Subcutaneous abdominal adipose tissue (tissue), 5 donors: ENCODE measurements at regions not wholly inside any gene's neighbourhood (a gene's known extent, or its start where the extent isn't known, plus 50 kb on each side); places are given as distances from the start of the nearest gene placed in this dataset.

Experiments
- H3K27ac ChIP-seq: one replicate; pipeline ENCODE4 v1.7.0; 2013; ENCODE audit warnings: low read depth, mild to moderate bottlenecking, inconsistent platforms, low read length, moderate library complexity
- H3K27me3 ChIP-seq, 5 donors: one replicate each; pipeline ENCODE4 v1.7.0; 2013; ENCODE audit warnings: low read length in 5 of 5, inconsistent platforms in 1 of 5; ENCODE audit not compliant: control insufficient read depth in 5 of 5, insufficient read depth in 4 of 5
- H3K36me3 ChIP-seq, 5 donors: one replicate each; pipeline ENCODE4 v1.7.0; 2013; ENCODE audit warnings: low read length in 5 of 5; ENCODE audit not compliant: control insufficient read depth in 5 of 5, insufficient read depth in 5 of 5
- H3K4me1 ChIP-seq, 5 donors: one replicate each; pipeline ENCODE4 v1.7.0; 2013; ENCODE audit warnings: low read length in 5 of 5, mild to moderate bottlenecking in 3 of 5, moderate library complexity in 1 of 5; ENCODE audit not compliant: control insufficient read depth in 5 of 5, insufficient read depth in 5 of 5
- H3K4me3 ChIP-seq, 5 donors: one replicate each; pipeline ENCODE4 v1.7.0; 2013; ENCODE audit warnings: low read length in 5 of 5, low read depth in 1 of 5
- H3K9ac ChIP-seq, 5 donors: one replicate each; pipeline ENCODE4 v1.7.0; 2013; ENCODE audit warnings: low read length in 5 of 5, mild to moderate bottlenecking in 4 of 5, moderate library complexity in 3 of 5
- H3K9me3 ChIP-seq, 5 donors: one replicate each; pipeline ENCODE4 v1.7.0; 2013; ENCODE audit warnings: low read length in 5 of 5; ENCODE audit not compliant: control insufficient read depth in 5 of 5
- donor health status: healthy.
- donor health status: healthy.
- donor health status: healthy.
- donor health status: healthy.
- donor health status: healthy.

- no peak overlapping the region for H3K4me3 ChIP-seq
- peaks cover 5 to 48% (median 40%) of the 10 kb centered on the region in 5 donors for H3K9me3 ChIP-seq
- no peaks in the 10 kb centered on the region for H3K4me1 ChIP-seq
- H3K36me3 ChIP-seq, result no peaks in the 10 kb centered on the region
- H3K9ac ChIP-seq, result no peak overlapping the region
- peaks cover 0 to 6% (median 2%) of the 10 kb centered on the region in 5 donors for H3K27me3 ChIP-seq
- no peak overlapping the region for H3K27ac ChIP-seq
Measured at GRCh38 chr1:30479575-30479974, 243.8 kb downstream of the MATN1 start.

- Histone ChIP-seq H3K36me3 (no peaks in the 10 kb centered on the region), H3K4me1 (no peaks in the 10 kb centered on the region), H3K9ac (no peak overlapping the region), H3K9me3 (peaks cover 5 to 42% (median 40%) of the 10 kb centered on the region in 5 donors), H3K4me3 (no peak overlapping the region), H3K27ac (no peak overlapping the region), H3K27me3 (peaks cover 0 to 6% (median 2%) of the 10 kb centered on the region in 5 donors)
Measured at GRCh38 chr1:30478799-30479563, 244.4 kb downstream of the MATN1 start.

GRCh38 chr1:30478283-30478682 lies 245.1 kb downstream of the MATN1 start:
- no peak overlapping the region for H3K4me3 ChIP-seq
- no peaks in the 10 kb centered on the region for H3K36me3 ChIP-seq
- H3K27me3 ChIP-seq, result peaks cover 0 to 6% (median 2%) of the 10 kb centered on the region in 5 donors
- no peaks in the 10 kb centered on the region for H3K4me1 ChIP-seq
- H3K9me3 ChIP-seq, result peaks cover 5 to 36% (median 34%) of the 10 kb centered on the region in 5 donors
- H3K9ac ChIP-seq, result no peak overlapping the region
- no peak overlapping the region for H3K27ac ChIP-seq

- H3K36me3 ChIP-seq, result no peaks in the 10 kb centered on the region
- peaks cover 0 to 4% (median 0%) of the 10 kb centered on the region in 5 donors for H3K27me3 ChIP-seq
- H3K4me3 ChIP-seq, result no peak overlapping the region
- H3K9ac ChIP-seq, result no peak overlapping the region
- peaks cover 5 to 29% (median 27%) of the 10 kb centered on the region in 5 donors for H3K9me3 ChIP-seq
- no peak overlapping the region for H3K27ac ChIP-seq
- no peaks in the 10 kb centered on the region for H3K4me1 ChIP-seq
Measured at GRCh38 chr1:30477588-30477987, 245.8 kb downstream of the MATN1 start.

- Histone ChIP-seq H3K36me3 (no peaks in the 10 kb centered on the region), H3K27ac (no peak overlapping the region), H3K9me3 (peaks cover 3 to 23% (median 21%) of the 10 kb centered on the region in 5 donors)
Measured at GRCh38 chr1:30476911-30477459, 246.4 kb downstream of the MATN1 start.

GRCh38 chr1:30476476-30476875 lies 246.9 kb downstream of the MATN1 start:
- no peak overlapping the region for H3K27ac ChIP-seq
- no peak overlapping the region for H3K4me3 ChIP-seq
- no peak overlapping the region for H3K9ac ChIP-seq
- no peaks in the 10 kb centered on the region for H3K36me3 ChIP-seq
- H3K4me1 ChIP-seq, result no peaks in the 10 kb centered on the region
- peaks cover 3 to 18% (median 16%) of the 10 kb centered on the region in 5 donors for H3K9me3 ChIP-seq
- H3K27me3 ChIP-seq, result peaks cover 0 to 8% (median 0%) of the 10 kb centered on the region in 5 donors

More at GRCh38 chr1:30476911-30477459, 246.4 kb downstream of the MATN1 start:
- no peak overlapping the region for H3K9ac ChIP-seq
- H3K4me3 ChIP-seq, result no peak overlapping the region
- H3K4me1 ChIP-seq, result no peaks in the 10 kb centered on the region
- H3K27me3 ChIP-seq, result peaks cover 0 to 8% (median 0%) of the 10 kb centered on the region in 5 donors

GRCh38 chr1:30475966-30476365 lies 247.4 kb downstream of the MATN1 start:
- no peaks in the 10 kb centered on the region for H3K36me3 ChIP-seq
- H3K4me3 ChIP-seq, result no peak overlapping the region
- H3K27me3 ChIP-seq, result peaks cover 0 to 8% (median 0%) of the 10 kb centered on the region in 5 donors
- H3K4me1 ChIP-seq, result no peaks in the 10 kb centered on the region
- H3K9ac ChIP-seq, result no peak overlapping the region
- peaks cover 3 to 13% (median 11%) of the 10 kb centered on the region in 5 donors for H3K9me3 ChIP-seq
- no peak overlapping the region for H3K27ac ChIP-seq

- Histone ChIP-seq H3K9me3 (peaks cover 0 to 5% (median 3%) of the 10 kb centered on the region in 5 donors), H3K27me3 (peaks cover 0 to 8% (median 0%) of the 10 kb centered on the region in 5 donors)
Measured at GRCh38 chr1:30475201-30475600, 248.2 kb downstream of the MATN1 start.

GRCh38 chr1:30474818-30475200 lies 248.6 kb downstream of the MATN1 start:
- no peaks in the 10 kb centered on the region for H3K4me1 ChIP-seq
- H3K9me3 ChIP-seq, result peaks cover 0 to 1% (median 0%) of the 10 kb centered on the region in 5 donors
- H3K27ac ChIP-seq, result no peak overlapping the region
- H3K36me3 ChIP-seq, result no peaks in the 10 kb centered on the region
- no peak overlapping the region for H3K4me3 ChIP-seq
- H3K27me3 ChIP-seq, result peaks cover 0 to 8% (median 0%) of the 10 kb centered on the region in 5 donors
- H3K9ac ChIP-seq, result no peak overlapping the region

More at GRCh38 chr1:30475201-30475600, 248.2 kb downstream of the MATN1 start:
- no peaks in the 10 kb centered on the region for H3K4me1 ChIP-seq
- H3K27ac ChIP-seq, result no peak overlapping the region
- no peak overlapping the region for H3K9ac ChIP-seq
- no peaks in the 10 kb centered on the region for H3K36me3 ChIP-seq
- H3K4me3 ChIP-seq, result no peak overlapping the region
